LNCAP (cell line): ENCODE measurements at regions not wholly inside any gene's neighbourhood (a gene's known extent, or its start where the extent isn't known, plus 50 kb on each side); places are given as distances from the start of the nearest gene placed in this dataset.

Experiments used
- TF ChIP-seq, protein P1 (sequence below): fragments of 450-650 bp; IDR thresholded peaks from 2 replicates; pipeline ENCODE4 v1.5.1; 2017; ENCODE audit warnings: mild to moderate bottlenecking

DNA sequence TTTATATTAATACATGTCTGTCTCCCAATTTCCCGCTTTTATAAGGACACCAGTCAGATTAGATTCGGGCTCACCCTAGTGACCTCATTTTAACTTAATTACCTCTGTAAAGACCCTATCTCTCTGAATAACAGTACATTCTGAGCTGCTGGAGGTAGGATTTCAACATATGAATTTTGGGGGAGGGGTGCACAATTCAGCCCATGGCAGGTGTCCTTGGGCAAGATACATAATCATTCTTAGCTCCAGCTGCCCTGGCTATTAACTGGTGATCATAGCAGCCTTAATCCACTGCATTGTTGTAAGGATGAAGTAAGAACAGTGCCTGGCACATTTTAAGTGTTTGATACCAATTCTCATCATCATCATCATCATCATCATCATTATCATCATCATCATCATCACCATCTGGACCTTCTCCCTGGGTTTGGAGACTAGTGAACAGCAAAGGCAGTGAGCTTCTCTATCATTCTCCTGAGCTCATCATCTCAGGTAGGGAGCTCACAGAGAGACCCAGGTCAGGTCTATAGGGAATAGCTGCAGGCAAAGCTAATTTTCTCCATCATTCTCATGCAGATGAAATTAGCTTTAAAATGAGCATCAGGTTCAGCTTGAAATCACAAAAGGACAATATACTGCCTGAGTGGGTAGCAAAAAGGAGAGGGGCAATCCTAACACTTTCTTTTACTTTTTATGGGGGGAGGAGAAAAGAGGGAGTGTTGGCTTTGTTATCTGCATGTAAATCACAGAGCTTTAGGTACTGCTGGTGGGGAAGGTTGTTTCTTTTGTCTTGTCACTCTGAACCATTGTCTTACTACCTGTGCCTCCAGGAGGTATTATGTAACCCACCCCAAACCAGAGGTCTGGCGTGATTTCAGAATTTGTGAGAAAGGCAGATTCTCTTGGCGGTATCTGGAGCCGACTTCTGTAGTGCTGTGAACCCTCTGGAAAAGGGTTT is 125.5 kb upstream of the SPRED2 start:
- TF ChIP-seq, protein P1, sequence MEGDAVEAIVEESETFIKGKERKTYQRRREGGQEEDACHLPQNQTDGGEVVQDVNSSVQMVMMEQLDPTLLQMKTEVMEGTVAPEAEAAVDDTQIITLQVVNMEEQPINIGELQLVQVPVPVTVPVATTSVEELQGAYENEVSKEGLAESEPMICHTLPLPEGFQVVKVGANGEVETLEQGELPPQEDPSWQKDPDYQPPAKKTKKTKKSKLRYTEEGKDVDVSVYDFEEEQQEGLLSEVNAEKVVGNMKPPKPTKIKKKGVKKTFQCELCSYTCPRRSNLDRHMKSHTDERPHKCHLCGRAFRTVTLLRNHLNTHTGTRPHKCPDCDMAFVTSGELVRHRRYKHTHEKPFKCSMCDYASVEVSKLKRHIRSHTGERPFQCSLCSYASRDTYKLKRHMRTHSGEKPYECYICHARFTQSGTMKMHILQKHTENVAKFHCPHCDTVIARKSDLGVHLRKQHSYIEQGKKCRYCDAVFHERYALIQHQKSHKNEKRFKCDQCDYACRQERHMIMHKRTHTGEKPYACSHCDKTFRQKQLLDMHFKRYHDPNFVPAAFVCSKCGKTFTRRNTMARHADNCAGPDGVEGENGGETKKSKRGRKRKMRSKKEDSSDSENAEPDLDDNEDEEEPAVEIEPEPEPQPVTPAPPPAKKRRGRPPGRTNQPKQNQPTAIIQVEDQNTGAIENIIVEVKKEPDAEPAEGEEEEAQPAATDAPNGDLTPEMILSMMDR = no peak

DNA sequence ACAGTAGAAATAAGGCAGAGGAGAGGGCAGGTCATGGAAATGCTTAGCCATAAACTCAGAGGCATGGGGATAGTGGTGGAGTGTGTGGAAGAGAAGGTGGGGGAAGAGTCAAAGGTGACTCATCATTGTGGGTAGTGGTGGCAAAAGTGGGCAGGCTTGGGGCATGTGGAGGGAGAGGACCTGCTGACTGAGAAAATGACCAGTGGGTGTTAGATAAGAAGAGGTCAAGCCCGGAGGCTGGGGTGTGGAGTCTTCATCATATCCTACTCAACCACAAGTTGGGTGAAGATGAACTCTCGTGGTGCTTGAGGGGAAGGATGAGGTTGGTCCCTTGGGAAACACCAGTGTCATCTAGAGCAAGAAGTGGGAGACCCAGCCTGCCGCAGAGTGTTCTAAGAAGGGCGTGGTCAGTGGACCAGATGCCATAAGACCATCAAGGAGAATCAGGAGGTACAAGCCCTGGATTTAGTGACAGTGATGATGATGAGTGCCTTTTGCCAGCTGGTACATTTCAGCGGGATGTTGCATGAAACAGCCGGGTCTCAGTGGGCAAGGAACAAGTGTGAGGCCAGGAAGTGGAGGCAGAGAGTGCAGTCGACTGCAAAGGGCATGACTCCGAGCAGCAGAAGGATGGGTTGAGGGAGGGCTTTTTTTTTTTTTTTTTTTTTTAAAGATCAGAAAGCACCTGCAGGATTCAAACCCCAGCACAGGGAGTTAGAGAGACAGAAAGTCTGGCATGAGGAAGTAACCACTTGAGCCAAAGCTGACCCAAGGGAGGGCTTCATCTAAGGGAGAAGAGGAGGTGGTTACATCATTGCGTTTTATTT is 122.6 kb upstream of the SPRED2 start:
- TF ChIP-seq, protein P1 = no peak

DNA sequence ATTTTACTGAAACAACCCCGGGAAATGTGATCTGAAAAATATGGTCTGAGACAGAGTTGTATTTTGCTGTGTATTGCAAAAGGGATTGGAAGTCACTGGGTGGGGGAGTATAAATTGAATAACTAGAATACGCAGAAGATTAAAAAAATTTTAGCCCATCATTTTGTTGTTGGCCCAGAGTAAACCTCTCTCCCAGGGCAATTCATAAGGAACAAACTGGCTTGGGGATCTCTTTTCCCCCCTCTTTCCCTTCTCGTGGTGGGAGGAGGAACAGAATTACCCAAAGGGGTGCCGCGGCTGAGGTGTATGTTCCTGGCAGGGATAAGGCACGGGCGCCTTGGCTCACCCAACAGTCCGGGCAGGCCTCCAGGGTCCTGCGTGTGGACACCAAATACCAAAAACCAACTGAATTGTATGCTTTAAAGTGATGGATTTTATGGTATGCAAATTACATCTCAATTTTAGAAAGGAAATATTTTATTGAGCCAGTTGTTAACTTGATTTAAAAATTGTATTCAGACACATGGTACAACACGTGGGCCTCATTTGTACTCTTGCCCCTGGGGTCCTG is 121.2 kb upstream of the SPRED2 start:
- TF ChIP-seq, protein P1 = no peak; the same call in none of the 2 replicates

DNA sequence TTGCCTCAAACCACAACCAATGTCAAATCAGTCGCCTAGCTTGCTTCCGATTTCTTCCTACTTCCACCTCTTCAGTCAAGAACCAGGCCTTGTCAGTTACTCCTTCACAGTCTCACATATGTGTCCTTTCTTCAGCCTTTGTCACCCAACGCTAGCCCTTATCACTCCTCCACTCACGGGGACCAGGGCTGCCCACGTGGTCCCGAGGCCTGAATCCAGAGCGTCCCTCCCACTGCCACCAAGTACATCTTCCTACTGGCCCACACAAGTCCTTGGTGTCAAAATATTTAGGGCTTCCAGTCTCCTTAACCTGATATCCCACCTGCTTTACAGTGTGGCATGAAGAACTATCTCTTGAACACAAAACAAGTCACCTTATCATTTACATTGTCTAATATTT is 119.1 kb upstream of the SPRED2 start:
- TF ChIP-seq, protein P1 = no peak

DNA sequence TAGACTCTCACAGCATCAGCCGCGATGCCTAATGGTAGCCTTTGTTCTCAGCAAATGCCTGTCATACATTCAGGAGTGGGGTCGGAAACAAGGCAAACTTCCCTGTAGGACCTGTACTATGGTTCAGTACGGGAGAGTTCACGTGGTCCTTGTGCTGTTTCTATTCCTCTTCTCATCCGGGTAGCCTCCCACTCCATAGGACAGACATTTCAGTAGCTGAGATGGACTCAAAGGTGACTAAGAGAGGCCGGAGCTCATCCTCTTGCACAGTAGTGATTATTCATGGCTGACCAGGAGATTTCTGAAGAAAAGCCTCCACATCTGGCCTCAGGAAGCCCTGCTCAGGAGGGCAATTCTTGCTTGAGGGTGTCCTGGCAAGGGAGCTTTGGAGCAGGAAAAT is 117.8 kb upstream of the SPRED2 start:
- TF ChIP-seq, protein P1 = no peak

DNA sequence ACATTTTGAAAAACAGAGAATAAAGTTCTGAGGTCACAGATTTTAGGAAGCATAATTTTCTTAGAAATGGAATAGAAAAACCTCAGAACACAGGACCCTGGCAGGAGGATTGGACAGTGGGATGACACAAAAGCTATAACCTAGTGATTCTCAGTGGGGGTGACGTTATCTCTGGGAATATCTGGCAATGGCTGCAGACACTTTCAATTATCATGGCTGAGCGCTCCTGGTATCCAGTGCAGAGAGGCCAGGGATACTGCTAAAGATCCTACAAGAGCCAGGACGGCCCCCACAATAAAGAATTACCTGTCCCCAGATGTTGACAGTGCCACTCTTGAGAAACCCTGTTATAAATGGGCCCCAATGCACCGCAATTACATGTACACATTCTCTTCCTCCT is 117.2 kb upstream of the SPRED2 start:
- TF ChIP-seq, protein P1 = no peak

DNA sequence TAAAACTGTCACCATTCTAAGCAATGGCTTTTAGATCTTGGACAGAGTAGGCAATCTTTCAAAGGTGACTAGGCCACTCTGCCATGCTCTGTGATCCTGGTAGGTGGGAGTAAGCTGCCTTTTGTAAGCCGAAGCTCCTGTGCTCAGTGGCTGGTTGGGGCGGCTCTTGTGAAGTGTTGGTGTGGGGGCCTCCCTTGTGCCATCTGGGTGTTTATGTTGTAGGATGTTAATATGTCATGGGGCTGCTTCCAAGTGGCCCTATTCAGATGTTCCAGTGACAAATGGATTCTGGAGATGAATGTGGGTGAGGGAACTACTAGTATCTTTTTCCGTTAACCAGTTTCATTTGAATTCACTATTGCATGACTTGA is 116.8 kb upstream of the SPRED2 start:
- TF ChIP-seq, protein P1 = no peak
